HPDE6-E6E7 (cell line): ENCODE measurements at regions not wholly inside any gene's neighbourhood (a gene's known extent, or its start where the extent isn't known, plus 50 kb on each side); places are given as distances from the start of the nearest gene placed in this dataset.

Experiments
- DNase-seq: peaks from one replicate; pipeline ENCODE4 v3.0.0; 2011; ENCODE audit warnings: missing footprints; ENCODE audit errors: extremely low spot score

- DNase-seq: no peak
These were observed 150.7 kb upstream of the SEMA6D start for GRCh38 chr15:47566610-47567009.

GRCh38 chr15:47568030-47568429 is 149.3 kb upstream of the SEMA6D start:
- no peak for DNase-seq

DNA sequence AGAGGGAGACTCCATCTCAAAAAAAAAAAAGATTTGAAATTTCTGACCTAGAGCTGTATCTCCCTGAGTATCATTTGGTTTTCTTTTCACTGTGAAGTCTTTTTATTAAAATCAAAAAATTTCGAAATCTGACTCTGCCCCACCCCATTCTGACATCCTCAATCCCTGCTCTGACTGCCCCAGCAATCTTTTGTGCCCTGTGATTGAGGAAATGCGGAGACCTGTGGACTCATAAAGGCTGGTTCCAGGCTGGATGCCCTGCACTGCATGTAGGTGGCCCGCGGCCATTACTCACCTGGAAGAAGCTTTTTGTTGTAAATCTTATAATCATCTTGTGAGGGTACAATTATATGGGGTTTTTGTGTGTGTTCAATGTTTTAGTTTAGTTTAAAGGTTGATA is 147.3 kb upstream of the SEMA6D start:
- DNase-seq: no peak

DNA sequence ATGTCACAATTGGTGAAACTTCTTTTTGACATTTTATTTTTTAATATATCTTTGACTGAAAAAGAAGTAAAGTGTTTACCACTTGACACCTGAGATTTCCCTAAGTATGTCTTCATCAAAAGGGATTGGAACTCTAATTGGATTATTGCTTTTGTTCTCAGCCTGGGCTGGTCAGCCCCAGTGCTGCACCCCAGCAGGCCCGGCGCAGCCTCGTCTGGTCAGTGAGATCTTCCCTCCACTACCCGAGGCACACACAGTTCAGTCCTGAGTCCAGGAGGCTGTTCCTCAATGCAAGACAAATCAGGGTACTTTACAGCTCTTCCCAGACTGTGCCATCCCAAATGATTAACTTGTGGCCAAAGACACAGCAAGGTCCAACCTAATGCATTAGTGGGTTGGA is 146.9 kb upstream of the SEMA6D start:
- no peak for DNase-seq

DNA sequence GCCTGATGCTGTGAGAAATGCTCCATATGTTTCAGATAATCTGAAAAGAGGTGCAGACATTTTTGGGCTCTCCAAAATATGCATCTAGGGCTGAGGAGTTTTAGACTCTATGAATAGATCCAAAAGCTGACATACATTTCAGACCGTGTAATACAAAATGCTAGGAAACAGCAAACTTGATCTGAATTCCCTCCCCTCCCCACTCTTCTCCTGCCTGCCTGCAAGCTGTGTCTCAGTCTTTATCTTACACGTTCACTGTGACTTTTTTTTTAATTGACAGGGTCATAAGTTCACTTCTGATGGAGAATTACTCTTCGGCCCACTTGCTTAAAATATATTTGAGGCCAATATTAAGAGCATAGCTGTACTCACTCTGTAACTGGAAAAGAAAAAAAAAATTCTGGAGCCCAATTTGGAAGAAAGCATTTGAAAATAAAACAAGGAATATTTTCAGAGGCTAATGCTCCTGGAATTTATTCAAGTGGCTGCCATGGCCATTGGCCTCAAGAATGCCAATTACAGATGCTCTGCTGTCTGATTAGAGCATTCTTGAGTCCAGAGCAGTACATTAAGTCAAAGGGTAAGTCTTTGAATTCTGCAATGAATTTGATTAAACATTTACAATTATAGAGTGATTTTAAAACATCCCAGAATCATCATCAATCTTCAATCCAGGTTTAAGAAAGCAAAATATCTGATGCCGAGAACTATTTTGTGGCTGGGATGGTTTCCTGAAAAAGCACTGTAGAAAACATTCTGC is 146.2 kb upstream of the SEMA6D start:
- DNase-seq: no peak

GRCh38 chr15:47573673-47574072 is 143.6 kb upstream of the SEMA6D start:
- DNase-seq: no peak

GRCh38 chr15:47577000-47577399 is 140.3 kb upstream of the SEMA6D start:
- no peak for DNase-seq

GRCh38 chr15:47577461-47577860 is 139.8 kb upstream of the SEMA6D start:
- DNase-seq: no peak

GRCh38 chr15:47582233-47582632 is 135.1 kb upstream of the SEMA6D start:
- no peak for DNase-seq

DNA sequence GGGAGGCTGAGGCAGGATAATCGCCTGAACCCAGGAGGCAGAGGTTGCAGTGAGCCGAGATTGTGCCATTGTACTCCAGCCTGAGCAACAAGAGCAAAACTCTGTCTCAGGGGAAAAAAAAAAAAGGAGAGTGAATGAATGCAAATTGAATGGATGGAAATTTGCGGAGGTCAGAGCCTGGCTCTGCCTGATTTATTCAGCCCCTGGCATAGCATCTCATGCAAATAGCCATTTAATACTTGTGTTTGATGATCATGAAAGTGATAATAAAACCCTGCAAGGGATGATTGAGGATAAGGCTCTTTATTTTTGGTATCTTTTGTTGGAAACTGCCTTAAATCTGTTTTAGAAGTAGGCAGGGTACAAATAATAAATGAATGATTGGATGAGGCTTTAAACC is 133.0 kb upstream of the SEMA6D start:
- no peak for DNase-seq

- DNase-seq: no peak
These were observed 130.6 kb upstream of the SEMA6D start for GRCh38 chr15:47586653-47587224.

DNA sequence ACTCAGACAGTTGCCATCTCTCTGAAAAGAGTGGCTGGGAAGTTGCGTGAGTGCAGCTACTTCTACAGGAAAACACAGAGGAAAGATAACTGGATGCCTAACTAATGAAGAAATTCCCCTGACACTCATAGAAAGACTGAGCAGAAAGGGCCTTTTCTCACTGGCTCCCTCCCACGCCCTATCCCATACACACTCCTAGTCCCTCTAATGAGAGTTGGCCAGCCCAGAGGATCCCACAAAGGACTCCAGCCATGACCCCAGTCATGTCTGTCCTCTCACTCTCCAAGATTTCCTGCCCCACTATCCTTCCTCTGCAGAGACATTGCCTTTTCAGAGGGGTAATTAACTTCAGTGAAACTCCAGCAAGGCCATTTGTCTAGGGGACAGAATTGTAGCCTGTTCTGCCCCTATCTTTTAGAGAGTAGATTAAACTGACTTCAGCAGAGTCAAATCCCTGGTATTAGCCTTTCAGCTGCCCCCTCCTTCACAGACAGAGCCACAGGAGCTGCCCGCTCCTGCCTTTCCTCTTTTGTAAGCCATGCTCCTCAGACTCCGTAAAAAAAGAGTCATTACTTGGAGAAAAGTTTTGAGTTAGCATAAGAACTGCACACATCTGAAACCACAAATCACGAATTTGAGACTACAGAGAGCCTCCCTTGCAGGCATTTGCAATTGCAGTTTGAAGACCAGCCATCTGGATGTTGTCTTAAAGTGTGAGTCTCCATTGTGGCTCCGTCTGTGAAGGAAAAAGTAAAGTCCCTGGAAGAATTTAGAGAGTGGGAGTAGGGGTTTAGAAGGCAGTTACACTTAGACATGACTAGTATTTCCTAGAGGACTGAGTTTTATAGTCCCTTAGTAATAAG is 129.1 kb upstream of the SEMA6D start:
- no peak for DNase-seq

- DNase-seq: no peak
These were observed 128.3 kb upstream of the SEMA6D start for GRCh38 chr15:47588958-47589357.

DNA sequence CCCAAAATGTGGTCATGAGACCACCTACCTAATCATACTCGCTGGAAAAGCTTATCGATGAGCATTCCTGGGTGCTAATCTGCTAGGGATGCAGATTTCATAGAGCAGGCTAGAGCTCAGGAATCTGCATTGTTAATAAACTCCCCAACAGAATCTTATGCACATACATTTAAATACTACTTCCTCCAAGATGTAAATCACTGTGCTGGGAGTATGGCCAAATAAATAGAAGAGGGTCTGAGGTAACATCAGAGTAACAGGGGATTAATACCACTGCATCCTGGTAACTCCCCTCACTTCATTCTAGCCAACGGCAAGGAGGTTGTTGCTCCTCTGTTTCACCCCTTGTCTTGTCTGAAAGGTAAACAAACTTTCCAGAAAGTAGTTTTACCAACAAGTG is 118.3 kb upstream of the SEMA6D start:
- DNase-seq: no peak

- no peak for DNase-seq
These were observed 117.5 kb upstream of the SEMA6D start for GRCh38 chr15:47599806-47600205.

- DNase-seq: no peak
These were observed 115.2 kb upstream of the SEMA6D start for GRCh38 chr15:47602121-47602520.

GRCh38 chr15:47603026-47603425 is 114.3 kb upstream of the SEMA6D start:
- DNase-seq: no peak

DNA sequence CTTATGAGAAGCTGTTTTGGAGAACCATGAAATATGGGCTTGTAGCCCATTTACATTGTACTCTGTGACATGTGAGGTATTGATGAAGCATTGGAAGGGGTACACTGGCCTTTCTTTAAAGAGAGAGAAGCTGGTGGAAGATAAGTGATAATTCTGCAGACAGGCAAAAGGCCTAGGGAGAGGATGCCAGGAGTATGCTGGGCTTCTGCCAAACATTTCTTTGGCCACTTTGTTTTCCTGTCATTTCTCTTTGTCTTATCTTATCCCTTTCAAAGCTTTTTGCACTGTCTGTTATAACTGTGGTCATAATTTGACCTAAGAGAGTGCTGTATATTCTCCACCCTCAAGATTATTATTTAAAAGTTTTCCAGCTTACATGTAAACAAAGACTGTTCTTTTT is 109.6 kb upstream of the SEMA6D start:
- no peak for DNase-seq

DNA sequence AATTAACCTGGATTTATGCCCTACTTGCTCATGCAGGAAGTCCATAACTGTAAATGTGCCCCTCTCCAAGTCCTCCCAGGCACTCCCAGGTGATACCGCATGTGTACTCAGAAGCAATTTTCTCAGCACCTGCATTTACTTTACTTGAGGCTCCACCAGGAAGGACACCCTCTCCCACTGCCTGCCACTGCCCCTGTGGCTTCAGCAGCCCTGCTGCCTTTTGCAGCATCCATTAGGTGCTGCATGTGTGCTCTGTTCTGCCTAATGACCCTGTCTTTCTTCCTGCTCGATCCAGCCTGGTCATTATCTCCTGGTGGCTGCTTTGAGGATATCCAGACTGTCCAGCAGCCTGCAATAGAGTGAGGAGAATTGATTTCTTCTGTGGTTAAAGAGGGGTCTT is 107.6 kb upstream of the SEMA6D start:
- no peak for DNase-seq

- DNase-seq: no peak
These were observed 106.6 kb upstream of the SEMA6D start for GRCh38 chr15:47610736-47611135.

- DNase-seq: no peak
These were observed 102.8 kb upstream of the SEMA6D start for GRCh38 chr15:47614360-47615011.

DNA sequence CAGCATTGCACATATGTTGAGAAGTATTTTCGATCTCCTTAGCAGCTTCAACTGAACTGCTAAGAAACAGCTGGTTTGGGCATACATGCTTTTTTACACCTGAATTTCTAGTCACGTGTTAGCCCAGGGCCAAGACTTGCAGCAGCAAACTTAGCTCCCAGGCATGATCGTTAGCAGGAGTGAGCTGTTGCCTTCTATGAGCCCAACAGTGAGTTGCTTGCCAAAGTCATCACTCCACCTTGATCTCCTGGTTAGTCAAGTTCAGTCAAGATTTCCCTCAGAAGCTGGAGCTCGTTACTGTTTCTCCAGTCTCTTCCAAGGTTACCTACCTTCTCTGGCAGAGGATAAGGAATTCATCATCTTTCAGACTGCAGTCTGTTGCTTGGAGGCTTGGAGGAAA is 100.4 kb upstream of the SEMA6D start:
- DNase-seq: no peak
